A549 (cell line): ENCODE measurements at regions not wholly inside any gene's neighbourhood (a gene's known extent, or its start where the extent isn't known, plus 50 kb on each side); places are given as distances from the start of the nearest gene placed in this dataset.

Experiments used
- ATAC-seq, 2 experiments: fragments of 200-7000 bp in 1 of 2; fragments of >200 bp in 1 of 2; cut with Nextera tagmentation in 1 of 2; cut with Tn5 transposase in 1 of 2; 3 replicates each; pipeline versions ENCODE4 v1.8.0 to v1.9.1; 2018 to 2020; ENCODE audit warnings: mild to moderate bottlenecking in 1 of 2, moderate library complexity in 1 of 2
- CTCF ChIA-PET: fragments of 300-600 bp; sonication (Branson Sonifier 250); formaldehyde crosslinking; extraction: SDS; loops from one replicate; lab custom pipeline; 2021; ENCODE audit warnings: antibody characterized with exemption, inconsistent platforms; lab: Yijun Ruan, JAX
- POLR2A ChIA-PET: fragments of 350-600 bp; formaldehyde crosslinking; extraction: SDS; loops from one replicate; lab custom pipeline; 2021; ENCODE audit warnings: antibody characterized with exemption, inconsistent platforms; lab: Yijun Ruan, JAX
- DNase-seq, 2 experiments: peaks; one replicate each; pipeline versions ENCODE4 v3.0.0 to v3.0.0-alpha.2; 2011 to 2016; ENCODE audit warnings: low read depth in 1 of 2, low spot score in 1 of 2
- FAIRE-seq: peaks from 2 replicates; lab custom pipeline; 2011; peaks lifted over from hg19 to GRCh38; lab: Jason Lieb, UNC
- H3K27ac ChIP-seq, 2 experiments: fragments of >200 bp; sonication (Bioruptor Twin); formaldehyde crosslinking; 3 replicates each; pipeline ENCODE4 v1.5.1; 2016 to 2017
- H3K4me1 ChIP-seq: fragments of >200 bp; sonication (Bioruptor Twin); formaldehyde crosslinking; 3 replicates; pipeline ENCODE4 v1.6.1; 2016
- H3K4me2 ChIP-seq: fragments of >200 bp; sonication (Bioruptor Twin); formaldehyde crosslinking; 3 replicates; pipeline ENCODE4 v1.6.1; 2016
- H3K4me3 ChIP-seq: fragments of >200 bp; sonication (Bioruptor Twin); formaldehyde crosslinking; 3 replicates; pipeline ENCODE4 v1.5.1; 2016
- H3K9me3 ChIP-seq: fragments of >200 bp; sonication (Bioruptor Twin); formaldehyde crosslinking; 3 replicates; pipeline ENCODE4 v1.6.1; 2016
- CHD2 ChIP-seq: fragments of 150-350 bp; IDR thresholded peaks from 2 replicates; pipeline ENCODE4 v1.6.1; 2014; ENCODE audit warnings: low read length; ENCODE audit not compliant: partially characterized antibody
- CHD4 ChIP-seq: fragments of 200-600 bp; sonication (generic); IDR thresholded peaks from 2 replicates; pipeline ENCODE4 v1.6.1; 2016; ENCODE audit warnings: antibody characterized with exemption, mild to moderate bottlenecking, borderline replicate concordance
- GATA3 ChIP-seq: IDR thresholded peaks from 2 replicates; pipeline ENCODE4 v1.6.1; 2012; ENCODE audit warnings: borderline replicate concordance
- JUN ChIP-seq, 2 experiments: fragments of >200 bp; sonication (Bioruptor Twin); formaldehyde crosslinking; IDR thresholded peaks; 2 replicates in 1 of 2; 3 replicates in 1 of 2; pipeline ENCODE4 v1.6.1; 2016 to 2017
- KDM1A ChIP-seq: fragments of 200-600 bp; sonication (generic); IDR thresholded peaks from 2 replicates; pipeline ENCODE4 v1.6.1; 2016; ENCODE audit warnings: low read depth, mild to moderate bottlenecking
- KDM5A ChIP-seq: fragments of 200-600 bp; sonication (generic); IDR thresholded peaks from 2 replicates; pipeline ENCODE4 v1.6.1; 2016; ENCODE audit warnings: antibody characterized with exemption, mild to moderate bottlenecking
- MAFK ChIP-seq: fragments of 450-650 bp; IDR thresholded peaks from 2 replicates; pipeline ENCODE4 v1.6.1; 2014; ENCODE audit not compliant: partially characterized antibody
- MAZ ChIP-seq: fragments of 150-350 bp; IDR thresholded peaks from 2 replicates; pipeline ENCODE4 v1.6.1; 2014; ENCODE audit warnings: antibody characterized with exemption, low read depth, low read length, borderline replicate concordance
- NFE2L2 ChIP-seq: fragments of 150-350 bp; conservative IDR thresholded peaks from 2 replicates; pipeline ENCODE4 v1.6.1; 2014; ENCODE audit warnings: low read length
- NR3C1 ChIP-seq: fragments of >200 bp; sonication (Bioruptor Twin); formaldehyde crosslinking; IDR thresholded peaks from 3 replicates; pipeline ENCODE4 v1.6.1; 2017
- POLR2A ChIP-seq: IDR thresholded peaks from 2 replicates; pipeline ENCODE4 v1.6.1; 2012; ENCODE audit warnings: mild to moderate bottlenecking, low read length
- POLR2AphosphoS2 ChIP-seq: conservative IDR thresholded peaks from 2 replicates; pipeline ENCODE4 v1.6.1; 2012; ENCODE audit warnings: low read length, improper control_type of control experiment, inconsistent platforms
- TFCP2L1 ChIP-seq: fragments of 250-450 bp; sonication (Bioruptor Pico); IDR thresholded peaks from 2 replicates; pipeline ENCODE4 v1.5.0; 2021; ENCODE audit warnings: mild to moderate bottlenecking
- ZNF302 ChIP-seq: fragments of 250-450 bp; sonication (Bioruptor Pico); IDR thresholded peaks from 2 replicates; pipeline ENCODE4 v1.9.0; 2021; ENCODE audit warnings: inconsistent platforms, mild to moderate bottlenecking, moderate library complexity
- WGBS: methylation state at CpG from one replicate; pipeline ENCODE4 v1.1.6; 2017; ENCODE audit errors: missing lambda C conversion rate; 5-methylcytosine and 5-hydroxymethylcytosine counted together
- TF ChIP-seq, protein P1 (sequence below): fragments of >200 bp; sonication (Bioruptor Twin); formaldehyde crosslinking; IDR thresholded peaks from 3 replicates; pipeline ENCODE4 v1.6.1; 2016
- TF ChIP-seq, protein P2 (sequence below): fragments of 200-600 bp; sonication (generic); IDR thresholded peaks from 2 replicates; pipeline ENCODE4 v1.6.1; 2016; ENCODE audit warnings: antibody characterized with exemption, mild to moderate bottlenecking, moderate library complexity
- TF ChIP-seq, protein P3 (sequence below): fragments of 250-450 bp; sonication (Bioruptor Pico); IDR thresholded peaks from 2 replicates; pipeline ENCODE4 v1.5.0; 2021; ENCODE audit warnings: mild to moderate bottlenecking, moderate library complexity, borderline replicate concordance

DNA sequence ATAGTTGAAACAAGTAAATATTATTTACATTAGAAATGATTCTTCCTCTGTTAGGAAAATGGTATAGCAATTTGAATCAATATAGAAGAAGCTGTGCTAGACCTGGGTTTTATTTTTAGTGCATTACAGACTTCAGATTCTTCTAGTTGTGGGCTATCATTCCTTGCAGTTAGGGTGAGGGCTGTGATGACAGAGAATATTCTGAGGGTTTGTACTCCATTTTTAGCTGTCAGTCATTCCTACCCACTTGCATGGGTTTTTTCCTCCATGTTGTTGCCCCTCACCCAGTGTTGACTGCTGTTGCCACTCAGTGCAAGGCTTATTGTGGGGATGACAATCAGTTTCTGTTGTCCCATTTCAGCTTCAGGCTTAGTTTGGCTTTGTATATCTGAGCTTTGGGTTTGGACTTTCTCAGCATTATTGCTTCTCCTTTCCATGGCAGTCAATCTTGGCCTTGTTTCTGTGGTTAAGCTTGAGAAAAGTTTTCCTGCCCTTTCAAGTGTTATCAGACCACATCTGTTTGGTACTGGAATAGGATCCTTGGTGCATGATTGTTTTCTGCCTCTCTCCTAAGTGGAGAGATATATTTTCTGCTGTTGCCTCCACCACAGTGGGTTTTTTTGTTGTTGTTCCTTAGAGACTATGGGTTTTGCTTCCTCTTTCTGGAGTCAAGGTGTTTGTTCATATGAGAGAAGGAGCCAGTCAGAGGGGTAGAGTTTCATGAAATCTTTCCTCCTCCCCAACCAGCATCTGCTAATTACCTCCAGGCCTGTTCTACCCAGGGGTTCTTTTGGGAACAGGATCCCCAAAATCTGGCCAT is 312.7 kb upstream of the CWC22 start (continued):
- no peak for TF ChIP-seq KDM1A
- no peak for TF ChIP-seq JUN (IDR thresholded peaks at IDR 0.05)

DNA sequence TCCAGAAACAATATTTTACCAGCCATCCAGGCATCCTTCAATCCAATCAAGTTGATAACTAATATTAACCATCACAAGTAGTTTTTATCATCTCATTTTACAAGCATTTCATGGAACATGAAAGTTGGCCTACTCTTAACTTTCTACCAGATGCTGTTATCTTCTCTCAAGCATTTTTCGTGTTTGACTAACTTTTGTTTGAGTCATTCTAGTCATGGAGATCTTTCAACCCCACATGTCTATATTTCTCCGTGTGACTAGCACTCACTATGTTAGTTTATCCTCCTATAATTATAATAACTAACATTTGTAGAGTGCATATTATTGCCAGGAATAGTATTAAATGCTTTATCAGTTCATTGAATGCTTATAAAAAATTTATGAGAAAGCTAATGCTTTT is 307.0 kb upstream of the CWC22 start:
- H3K4me2 ChIP-seq, result no peak overlapping the region
- no peak overlapping the region for H3K27ac ChIP-seq
- no peak for ATAC-seq
- TF ChIP-seq, protein P1, sequence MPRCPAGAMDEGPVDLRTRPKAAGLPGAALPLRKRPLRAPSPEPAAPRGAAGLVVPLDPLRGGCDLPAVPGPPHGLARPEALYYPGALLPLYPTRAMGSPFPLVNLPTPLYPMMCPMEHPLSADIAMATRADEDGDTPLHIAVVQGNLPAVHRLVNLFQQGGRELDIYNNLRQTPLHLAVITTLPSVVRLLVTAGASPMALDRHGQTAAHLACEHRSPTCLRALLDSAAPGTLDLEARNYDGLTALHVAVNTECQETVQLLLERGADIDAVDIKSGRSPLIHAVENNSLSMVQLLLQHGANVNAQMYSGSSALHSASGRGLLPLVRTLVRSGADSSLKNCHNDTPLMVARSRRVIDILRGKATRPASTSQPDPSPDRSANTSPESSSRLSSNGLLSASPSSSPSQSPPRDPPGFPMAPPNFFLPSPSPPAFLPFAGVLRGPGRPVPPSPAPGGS, result no peak
- TF ChIP-seq CHD4, result no peak
- no peak for TF ChIP-seq TFCP2L1 (CRISPR knock-in tag)
- TF ChIP-seq NFE2L2, result no peak
- no peak for TF ChIP-seq CHD2
- TF ChIP-seq MAFK, result no peak
- TF ChIP-seq MAZ, result no peak
- no peak for TF ChIP-seq POLR2A
- TF ChIP-seq GATA3, result no peak
- no peak for TF ChIP-seq ZNF302 (CRISPR knock-in tag)
- TF ChIP-seq, protein P2, sequence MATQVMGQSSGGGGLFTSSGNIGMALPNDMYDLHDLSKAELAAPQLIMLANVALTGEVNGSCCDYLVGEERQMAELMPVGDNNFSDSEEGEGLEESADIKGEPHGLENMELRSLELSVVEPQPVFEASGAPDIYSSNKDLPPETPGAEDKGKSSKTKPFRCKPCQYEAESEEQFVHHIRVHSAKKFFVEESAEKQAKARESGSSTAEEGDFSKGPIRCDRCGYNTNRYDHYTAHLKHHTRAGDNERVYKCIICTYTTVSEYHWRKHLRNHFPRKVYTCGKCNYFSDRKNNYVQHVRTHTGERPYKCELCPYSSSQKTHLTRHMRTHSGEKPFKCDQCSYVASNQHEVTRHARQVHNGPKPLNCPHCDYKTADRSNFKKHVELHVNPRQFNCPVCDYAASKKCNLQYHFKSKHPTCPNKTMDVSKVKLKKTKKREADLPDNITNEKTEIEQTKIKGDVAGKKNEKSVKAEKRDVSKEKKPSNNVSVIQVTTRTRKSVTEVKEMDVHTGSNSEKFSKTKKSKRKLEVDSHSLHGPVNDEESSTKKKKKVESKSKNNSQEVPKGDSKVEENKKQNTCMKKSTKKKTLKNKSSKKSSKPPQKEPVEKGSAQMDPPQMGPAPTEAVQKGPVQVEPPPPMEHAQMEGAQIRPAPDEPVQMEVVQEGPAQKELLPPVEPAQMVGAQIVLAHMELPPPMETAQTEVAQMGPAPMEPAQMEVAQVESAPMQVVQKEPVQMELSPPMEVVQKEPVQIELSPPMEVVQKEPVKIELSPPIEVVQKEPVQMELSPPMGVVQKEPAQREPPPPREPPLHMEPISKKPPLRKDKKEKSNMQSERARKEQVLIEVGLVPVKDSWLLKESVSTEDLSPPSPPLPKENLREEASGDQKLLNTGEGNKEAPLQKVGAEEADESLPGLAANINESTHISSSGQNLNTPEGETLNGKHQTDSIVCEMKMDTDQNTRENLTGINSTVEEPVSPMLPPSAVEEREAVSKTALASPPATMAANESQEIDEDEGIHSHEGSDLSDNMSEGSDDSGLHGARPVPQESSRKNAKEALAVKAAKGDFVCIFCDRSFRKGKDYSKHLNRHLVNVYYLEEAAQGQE, result no peak
- TF ChIP-seq KDM5A, result no peak
- TF ChIP-seq NR3C1, result no peak
- no peak for TF ChIP-seq POLR2AphosphoS2
- no peaks in the 10 kb centered on the region for H3K9me3 ChIP-seq
- no peaks in the 10 kb centered on the region for H3K4me1 ChIP-seq
- H3K4me3 ChIP-seq, result no peak overlapping the region
- FAIRE-seq, result no peak
- no peak for DNase-seq
- ChIA-PET POLR2A (no interaction called here), CTCF (no interaction called here)
- WGBS, result 44% methylated on average over 2 of the region's 2 CpGs

DNA sequence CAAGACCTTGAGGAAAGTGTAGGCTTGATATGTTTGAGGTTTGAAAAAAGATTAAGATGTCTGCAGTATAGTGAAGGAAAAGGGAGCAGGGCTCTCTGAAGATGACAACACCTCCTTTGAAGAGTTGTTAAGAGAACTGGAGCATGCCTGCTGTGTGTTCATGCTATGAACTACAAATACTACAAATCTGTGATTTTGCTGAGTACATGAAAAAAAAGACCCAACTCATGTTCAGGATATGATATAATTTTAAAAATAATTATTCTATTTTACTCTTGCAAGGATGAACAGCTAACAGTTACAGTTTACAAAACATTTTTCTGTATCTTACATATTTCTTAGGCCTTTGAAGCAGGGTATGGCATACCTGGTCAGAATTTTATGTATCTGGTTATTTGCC is 305.4 kb upstream of the CWC22 start:
- H3K9me3 ChIP-seq, result no peaks in the 10 kb centered on the region
- TF ChIP-seq, protein P3, sequence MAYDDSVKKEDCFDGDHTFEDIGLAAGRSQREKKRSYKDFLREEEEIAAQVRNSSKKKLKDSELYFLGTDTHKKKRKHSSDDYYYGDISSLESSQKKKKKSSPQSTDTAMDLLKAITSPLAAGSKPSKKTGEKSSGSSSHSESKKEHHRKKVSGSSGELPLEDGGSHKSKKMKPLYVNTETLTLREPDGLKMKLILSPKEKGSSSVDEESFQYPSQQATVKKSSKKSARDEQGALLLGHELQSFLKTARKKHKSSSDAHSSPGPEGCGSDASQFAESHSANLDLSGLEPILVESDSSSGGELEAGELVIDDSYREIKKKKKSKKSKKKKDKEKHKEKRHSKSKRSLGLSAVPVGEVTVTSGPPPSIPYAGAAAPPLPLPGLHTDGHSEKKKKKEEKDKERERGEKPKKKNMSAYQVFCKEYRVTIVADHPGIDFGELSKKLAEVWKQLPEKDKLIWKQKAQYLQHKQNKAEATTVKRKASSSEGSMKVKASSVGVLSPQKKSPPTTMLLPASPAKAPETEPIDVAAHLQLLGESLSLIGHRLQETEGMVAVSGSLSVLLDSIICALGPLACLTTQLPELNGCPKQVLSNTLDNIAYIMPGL (CRISPR knock-in tag), result no peak
- TF ChIP-seq JUN (IDR thresholded peaks at IDR 0.05), result no peak
- DNase-seq, result no peak
- no peak overlapping the region for H3K27ac ChIP-seq
- POLR2A ChIA-PET, result interaction anchor here (0.6 kb wide), 1 partner anchor 186 kb away, joined by 3 read pairs; no protein-coding TSS in a partner anchor
- no peak overlapping the region for H3K4me2 ChIP-seq
- H3K4me3 ChIP-seq, result no peak overlapping the region
- no peak for ATAC-seq
- CTCF ChIA-PET, result no interaction called here
- no peaks in the 10 kb centered on the region for H3K4me1 ChIP-seq
- no peak for FAIRE-seq
